Ishikawa (cell line): ENCODE measurements at regions not wholly inside any gene's neighbourhood (a gene's known extent, or its start where the extent isn't known, plus 50 kb on each side); places are given as distances from the start of the nearest gene placed in this dataset.

Experiments
- CEBPB ChIP-seq: IDR thresholded peaks from 2 replicates; pipeline ENCODE4 v1.6.1; 2012
- FOXM1 ChIP-seq: IDR thresholded peaks from 2 replicates; pipeline ENCODE4 v1.6.1; 2012; ENCODE audit warnings: low read depth, borderline replicate concordance
- RAD21 ChIP-seq: IDR thresholded peaks from 2 replicates; pipeline ENCODE4 v1.6.1; 2012; ENCODE audit warnings: low read depth
- TAF1 ChIP-seq: IDR thresholded peaks from 2 replicates; pipeline ENCODE4 v1.6.1; 2012; ENCODE audit warnings: low read depth, mild to moderate bottlenecking
- TF ChIP-seq, protein P1 (sequence below): IDR thresholded peaks from 2 replicates; pipeline ENCODE4 v1.6.1; 2012

DNA sequence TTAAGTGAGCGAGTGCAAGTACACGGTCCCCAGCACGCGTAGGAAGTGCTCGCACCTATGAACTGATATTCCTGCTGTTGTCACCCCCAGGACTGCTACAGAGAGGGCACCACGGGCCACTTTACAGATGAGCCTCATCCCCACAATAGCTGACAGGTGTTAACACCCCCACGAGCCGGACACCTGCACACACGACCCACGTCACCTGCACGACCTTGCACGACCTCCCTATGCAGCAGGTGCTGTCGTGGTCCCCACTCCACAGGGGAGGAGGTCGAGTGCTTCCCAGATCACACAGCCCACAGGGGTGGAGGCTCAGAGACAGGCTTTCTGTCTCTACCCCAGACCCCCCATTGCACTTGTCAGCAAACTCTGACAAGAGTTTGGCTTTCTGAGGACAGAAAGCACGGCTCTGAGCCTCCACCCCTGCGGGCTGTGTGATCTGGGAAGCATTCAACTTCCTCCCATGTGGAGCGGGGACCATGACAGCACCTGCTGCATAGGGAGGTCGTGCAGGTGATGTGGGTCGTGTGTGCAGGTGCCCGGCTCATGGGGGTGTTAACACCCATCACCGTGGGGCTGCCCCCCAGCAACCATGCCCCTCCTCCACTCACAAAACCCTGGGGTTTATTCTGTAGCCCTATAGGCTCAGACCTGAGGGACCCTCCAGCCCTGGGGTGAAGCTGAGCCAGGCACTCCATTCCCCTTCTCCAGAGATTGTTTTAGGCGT lies 80.8 kb downstream of the MATN1 start:
- TF ChIP-seq FOXM1 (no peak), TAF1 (no peak), CEBPB (no peak), RAD21 (no peak)
- TF ChIP-seq, protein P1, sequence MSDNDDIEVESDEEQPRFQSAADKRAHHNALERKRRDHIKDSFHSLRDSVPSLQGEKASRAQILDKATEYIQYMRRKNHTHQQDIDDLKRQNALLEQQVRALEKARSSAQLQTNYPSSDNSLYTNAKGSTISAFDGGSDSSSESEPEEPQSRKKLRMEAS = no peak
